ENCODE measurements at regions not wholly inside any gene's neighbourhood (a gene's known extent, or its start where the extent isn't known, plus 50 kb on each side); places are given as distances from the start of the nearest gene placed in this dataset.
"Not testable (repeated sequence)": the region's sequence is repeated elsewhere in the genome, so short reads cannot be mapped to it uniquely, and the experiment has no call there.

DNA sequence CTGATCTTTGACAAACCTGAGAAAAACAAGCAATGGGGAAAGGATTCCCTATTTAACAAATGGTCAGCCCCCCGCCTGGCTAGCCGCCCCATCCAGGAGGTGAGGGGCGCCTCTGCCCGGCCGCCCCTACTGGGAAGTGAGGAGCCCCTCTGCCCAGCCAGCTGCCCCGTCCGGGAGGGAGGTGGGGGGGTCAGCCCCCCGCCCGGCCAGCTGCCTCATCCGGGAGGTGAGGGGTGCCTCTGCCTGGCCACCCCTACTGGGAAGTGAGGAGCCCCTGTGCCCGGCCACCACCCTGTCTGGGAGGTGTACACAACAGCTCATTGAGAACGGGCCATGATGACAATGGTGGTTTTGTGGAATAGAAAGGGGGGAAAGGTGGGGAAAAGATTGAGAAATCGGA lies 717.1 kb downstream of the COL12A1 start:
- DNase-seq (ENCODE audit: low read depth) = not testable (repeated sequence)

DNA sequence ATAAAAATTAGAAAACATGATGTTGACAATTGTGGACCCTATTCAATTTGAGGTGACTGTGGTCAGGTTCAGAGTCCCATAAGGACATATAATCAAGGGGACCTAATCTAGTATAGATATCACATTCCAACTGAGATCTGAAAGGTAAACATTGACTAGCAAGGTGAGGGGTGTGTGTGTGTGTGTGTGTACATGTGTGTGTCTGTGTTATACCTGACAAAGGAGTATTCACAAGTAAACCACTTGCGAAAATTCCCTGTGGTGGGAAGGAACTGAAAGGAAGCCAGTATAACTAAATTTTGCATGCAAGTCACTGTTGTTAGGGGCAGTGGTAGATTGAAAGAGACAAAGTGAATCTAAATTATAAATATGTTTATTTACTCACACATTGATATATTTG lies 723.7 kb downstream of the COL12A1 start:
- no peak for DNase-seq (ENCODE audit: low read depth)

DNA sequence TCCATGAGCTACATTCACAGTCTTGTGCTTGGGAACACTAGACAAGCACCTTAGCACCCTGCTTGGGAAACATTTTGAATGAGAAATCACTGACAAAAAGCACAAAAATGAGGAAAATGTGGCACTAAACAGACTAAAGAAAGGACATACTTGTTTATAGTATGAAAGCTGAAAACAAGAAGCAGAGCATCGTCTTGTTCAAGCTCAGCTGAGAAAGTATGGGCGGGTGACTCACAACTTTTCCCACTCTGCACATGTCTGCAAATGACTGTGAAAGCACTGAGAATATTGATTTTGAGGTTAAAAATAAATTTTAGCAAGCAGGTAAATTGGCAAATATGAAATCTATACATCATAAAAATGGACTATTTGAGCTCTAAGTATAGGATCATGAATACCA lies 725.3 kb downstream of the COL12A1 start:
- peak; percentile 56 for DNase-seq (ENCODE audit: low read depth)

DNA sequence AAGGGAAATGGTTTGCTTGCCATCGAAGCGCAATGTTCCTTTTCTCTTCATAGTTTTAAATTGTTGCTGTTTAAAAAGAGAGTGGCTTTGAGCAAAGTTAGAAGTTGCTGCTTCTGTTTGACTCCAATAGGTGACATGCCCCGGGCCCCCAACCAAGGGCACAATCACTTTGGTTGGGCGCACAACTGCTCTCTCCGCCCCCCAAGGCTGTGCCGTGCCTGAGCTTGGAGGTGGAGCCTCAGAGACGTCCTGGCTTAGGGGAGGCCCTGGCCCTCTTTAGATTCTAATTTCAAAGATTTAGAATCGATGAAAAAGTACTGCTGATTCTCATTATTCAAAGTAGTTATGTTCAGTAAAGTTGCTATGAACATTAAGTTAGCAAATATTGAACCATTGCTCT lies 725.9 kb downstream of the COL12A1 start:
- no peak for DNase-seq (ENCODE audit: low read depth)

DNA sequence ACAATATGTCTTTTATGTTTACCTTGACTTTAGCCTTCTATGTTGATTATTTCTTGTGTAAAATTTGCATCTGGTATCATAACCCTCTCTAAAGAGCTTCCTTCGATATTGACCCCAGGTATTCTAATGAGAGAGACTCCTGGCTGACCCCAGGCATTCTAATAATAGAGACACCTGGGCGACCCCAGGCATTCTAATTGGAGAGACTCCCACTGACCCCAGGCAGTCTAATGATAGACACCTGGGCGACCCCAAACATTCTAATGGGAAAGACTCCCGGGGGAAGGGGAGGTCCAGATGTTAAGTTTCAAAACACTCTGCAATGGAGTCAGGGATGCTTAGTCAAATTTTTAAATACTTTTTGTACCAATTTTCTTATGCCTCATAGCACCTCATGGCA lies 726.4 kb downstream of the COL12A1 start:
- no peak for DNase-seq (ENCODE audit: low read depth)

DNA sequence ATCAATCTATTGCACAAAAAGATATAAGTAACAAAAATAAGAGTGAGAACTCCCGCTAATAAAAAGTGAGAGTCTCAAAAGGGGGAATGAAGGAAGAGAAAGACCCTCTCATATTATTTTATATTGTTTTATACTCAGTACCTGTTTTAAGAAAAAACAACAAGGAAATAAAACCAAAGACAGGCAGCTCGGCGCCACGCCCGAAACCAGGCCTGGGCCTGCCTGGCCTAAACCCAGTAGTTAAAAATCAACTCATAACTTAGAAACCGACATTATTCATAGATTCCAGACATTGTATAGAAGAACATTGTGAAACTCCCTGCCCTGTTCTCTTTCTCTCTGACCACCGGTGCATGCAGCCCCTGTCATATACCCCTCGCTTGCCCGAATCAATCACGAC lies 731.8 kb downstream of the COL12A1 start:
- not testable (repeated sequence) for DNase-seq (ENCODE audit: low read depth)

DNA sequence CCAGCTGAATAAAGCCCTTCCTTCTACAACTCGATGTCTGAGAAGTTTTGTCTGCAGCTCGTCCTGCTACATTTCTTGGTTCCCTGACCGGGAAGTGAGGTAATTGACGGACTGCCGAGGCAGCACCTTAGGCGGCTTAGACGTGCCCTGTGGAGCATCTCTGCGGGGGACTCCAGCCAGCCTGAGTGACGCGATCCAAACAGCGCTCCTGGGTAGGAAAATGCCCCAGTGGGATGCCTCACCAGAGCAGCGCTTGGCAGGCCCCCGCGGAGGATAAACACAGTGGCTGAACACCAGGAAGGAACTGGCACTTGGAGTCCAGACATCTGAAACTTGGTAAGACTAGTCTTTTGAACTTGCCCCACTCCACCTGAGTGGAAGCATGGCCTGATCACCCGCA lies 737.3 kb downstream of the COL12A1 start:
- not testable (repeated sequence) for DNase-seq (ENCODE audit: low read depth)

DNA sequence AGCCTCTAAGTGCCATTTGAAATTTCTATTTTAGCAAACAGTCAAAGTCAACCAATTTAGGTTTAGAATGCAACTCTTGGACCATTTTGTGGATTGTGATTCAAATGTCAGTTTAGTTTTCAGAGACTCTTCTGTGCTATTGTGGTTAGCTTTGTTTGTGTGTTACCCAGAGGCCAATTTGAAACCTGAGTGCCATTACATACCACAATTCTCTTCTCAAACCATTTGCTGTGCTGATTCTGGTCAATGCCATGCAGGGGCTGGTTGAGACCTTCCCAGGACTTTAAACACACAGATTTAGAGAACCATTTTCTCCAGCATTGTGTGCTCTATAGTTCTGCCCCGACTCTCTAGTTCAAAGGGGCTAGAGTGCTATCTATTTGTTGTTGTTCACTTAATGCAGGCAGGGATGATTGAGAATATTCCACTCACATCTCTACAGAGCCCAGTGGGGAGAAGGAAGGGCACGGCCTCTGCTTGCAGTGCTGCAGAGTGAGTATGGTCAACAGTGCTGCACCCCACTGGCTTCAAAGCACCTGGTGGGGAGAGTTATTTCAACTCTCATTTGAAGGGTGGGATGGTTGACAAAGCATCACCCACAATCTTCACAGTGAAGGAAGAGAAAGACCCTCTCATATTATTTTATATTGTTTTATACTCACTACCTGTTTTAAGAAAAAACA lies 738.2 kb downstream of the COL12A1 start:
- DNase-seq (ENCODE audit: low read depth) = peak; percentile 19

DNA sequence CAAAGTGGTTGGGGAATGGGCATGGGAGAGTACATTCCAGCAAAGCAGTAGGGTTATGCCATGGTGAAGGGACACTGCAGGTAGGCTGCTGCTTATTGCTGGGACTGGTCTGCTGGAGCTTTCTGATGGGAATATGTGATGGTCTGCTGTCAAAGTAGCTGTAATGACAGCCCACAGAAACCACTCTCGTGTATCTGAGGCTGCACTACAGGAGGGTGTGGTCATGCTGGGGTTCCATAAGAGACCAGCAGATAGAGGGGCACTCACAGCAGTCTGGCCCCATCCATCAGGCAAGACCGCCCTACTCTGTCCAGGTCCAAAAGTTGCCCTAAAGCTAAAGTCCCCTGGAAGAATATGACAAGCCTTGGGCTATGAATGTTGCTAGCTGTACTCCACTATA lies 739.3 kb downstream of the COL12A1 start:
- DNase-seq (ENCODE audit: low read depth) = no peak

DNA sequence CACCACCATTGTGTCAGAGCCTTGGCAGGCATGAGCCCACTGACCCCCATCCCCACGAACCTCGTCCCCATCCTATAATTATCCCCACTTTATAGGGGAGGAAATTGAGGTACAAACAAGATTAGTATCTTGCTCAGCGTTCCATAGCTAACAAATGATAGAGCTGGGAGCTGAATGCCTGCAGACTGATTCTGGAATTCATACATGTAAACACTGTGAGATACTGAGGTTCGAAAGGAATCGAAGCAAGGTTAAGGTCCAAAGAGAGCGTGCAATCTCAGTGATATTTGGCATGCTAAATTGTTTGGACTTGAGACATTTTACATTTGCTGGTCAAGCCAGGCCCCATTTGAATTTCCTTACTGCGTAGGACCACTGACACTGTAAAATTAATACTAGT lies 746.6 kb downstream of the COL12A1 start:
- no peak for DNase-seq (ENCODE audit: low read depth)

DNA sequence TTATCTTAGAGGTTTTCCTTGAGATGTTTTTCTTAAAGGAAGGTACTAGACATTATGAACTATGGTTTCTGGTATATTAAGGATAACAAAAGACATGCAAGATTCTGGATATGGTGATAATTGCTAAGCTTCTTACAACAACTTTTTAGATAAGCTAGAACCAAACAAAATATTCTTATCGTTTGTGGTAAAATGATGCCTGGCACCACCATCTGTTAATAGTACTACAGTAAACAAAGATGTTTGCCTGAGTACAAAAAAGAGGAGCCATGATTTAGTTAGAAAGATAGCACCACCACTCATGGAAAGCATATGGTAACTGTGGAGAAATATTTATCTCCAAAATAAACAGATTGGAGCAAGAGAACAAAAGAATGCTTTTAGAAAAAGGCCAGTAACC lies 747.3 kb downstream of the COL12A1 start:
- peak; percentile 28 for DNase-seq (ENCODE audit: low read depth)

DNA sequence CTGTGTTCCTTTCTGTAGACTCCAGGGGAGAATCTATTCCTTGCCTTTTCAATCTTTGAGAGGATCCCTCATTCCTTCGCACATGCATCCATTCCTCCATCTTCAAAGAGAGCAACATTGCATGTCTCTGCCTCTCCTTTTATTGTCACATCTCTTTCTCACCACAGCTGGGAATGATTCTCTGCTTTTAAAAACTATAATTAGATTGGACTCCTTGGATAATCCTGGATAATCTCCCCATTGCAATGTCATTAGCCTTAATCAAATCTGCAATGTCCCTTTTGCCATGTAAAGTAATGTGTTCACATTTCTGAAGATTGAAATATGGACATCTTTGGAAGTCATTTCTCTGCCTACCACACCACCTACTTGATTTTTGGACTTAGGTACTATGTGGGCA lies 750.1 kb downstream of the COL12A1 start:
- DNase-seq (ENCODE audit: low read depth) = no peak

DNA sequence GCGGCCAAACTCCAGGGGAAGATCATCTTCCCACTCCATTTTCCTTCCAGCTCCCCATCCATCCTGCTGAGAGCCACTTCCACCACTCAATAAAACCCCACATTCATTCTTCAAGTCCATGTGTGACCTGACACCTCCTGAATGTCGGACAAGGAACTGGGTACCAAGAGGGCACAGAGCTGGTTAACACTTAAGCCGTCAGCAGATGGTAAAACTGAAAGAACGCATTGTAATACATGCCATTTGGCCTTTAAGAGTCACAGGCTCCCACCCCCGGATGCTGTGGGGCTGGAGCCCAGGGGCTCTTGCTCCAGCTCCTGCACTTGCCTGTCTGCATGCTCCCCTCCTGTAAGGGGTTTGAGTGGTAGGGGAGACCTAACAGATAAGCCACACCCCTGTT lies 753.9 kb downstream of the COL12A1 start:
- no peak for DNase-seq (ENCODE audit: low read depth)

DNA sequence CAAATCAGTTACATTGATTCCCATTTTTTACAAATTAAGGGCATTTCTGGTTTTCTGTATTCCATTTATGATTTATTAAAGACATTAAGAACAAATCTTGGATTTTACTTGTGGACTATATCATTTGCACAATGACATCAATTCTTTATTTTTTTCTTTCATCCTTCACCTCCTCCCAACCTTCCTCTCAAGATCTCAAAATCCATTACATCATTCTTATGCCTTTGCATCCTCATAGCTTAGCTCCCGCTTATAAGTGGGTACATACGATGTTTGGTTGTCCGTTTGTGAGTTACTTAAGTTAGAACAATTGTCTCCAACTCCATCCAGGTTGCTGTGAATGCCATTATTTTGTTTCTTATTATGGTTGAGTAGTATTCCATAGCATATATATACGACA lies 752.8 kb downstream of the CD109 start:
- no peak for DNase-seq (ENCODE audit: low read depth)

DNA sequence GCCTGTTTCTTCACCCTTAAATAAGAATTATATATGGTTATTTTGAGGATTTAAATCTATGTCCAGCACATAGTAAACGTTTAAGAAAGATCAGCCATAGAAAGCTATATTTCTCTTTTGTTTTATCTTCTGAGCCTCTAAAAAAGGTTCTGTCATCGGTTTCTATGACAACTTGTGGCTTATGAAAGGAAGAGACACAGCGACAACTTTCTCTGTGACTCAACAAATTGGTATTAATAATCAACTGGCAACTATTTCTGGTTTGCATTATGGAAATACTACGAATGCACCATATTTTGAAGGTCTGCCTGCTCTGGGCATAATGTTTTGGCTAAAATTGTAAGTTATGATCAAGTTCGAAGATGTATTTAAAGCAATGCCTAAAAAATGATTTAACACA lies 751.0 kb downstream of the CD109 start:
- peak; percentile 49 for DNase-seq (ENCODE audit: low read depth)

DNA sequence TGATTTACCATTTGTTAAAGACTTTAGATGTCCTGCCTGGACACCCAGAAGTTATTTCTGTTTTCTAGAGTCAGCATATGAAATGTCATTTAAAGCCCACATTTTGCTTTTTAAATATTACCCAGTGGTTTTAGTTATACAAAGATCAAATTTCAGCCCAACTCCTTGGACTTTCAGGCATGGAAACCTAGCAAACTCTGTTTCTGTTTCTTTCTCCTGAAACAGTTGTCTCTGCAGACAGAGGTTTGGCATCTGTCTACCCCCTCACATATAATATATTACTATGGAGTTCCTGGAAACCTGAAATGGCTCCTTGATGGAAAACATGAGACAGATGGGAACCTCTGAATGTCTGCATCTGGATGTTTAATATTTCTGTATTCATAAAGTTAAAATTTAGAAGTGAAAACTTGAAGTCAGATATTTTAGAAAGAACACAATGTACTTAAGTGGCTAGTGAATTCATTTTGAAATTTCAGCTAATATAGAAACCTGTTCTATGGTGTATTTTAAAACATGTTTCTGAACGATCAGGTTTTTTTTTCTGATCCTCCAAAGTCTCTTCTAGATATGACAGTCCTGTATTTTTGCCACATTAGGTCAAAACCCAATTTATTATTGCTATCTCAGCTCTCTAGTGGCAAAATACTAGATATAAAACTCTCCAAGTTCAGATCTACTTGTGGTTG lies 743.3 kb downstream of the CD109 start:
- DNase-seq (ENCODE audit: low read depth) = no peak

DNA sequence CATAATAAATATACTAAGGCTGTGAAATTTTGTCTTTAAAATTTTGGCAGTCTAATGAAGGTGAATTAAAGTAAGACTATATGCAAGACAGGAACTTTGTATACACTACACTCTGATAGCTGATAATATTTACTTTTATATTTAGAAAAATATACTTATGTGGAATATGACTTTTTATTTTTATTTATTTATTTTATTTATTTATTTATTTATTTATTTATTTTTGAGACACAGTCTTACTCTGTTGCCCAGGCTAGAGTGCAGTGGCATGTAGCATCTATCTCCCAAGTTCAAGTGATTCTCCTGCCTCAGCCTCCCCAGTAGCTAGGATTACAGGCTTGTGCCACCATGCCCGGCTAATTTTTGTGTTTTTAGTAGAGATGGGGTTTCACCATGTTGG lies 742.4 kb downstream of the CD109 start:
- DNase-seq (ENCODE audit: low read depth) = not testable (repeated sequence)

DNA sequence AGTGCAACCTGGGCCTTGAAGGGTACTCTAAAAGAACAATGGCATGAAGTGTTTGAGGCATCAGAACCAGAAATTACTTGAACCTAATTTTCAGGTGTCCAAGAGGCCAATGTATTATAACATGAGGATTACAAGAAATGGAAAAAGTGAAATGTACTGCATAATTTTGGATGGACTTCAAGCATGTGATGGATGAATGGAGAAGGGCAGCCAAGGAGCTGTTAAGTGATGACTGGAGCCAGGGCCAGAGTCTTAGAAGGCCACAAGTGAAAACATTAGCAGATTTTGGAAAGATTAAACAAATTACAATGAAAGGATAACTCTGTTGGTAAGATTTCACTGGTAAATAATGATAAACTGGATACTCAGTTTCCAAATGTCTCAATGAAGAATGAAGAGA lies 738.2 kb downstream of the CD109 start:
- no peak for DNase-seq (ENCODE audit: low read depth)

DNA sequence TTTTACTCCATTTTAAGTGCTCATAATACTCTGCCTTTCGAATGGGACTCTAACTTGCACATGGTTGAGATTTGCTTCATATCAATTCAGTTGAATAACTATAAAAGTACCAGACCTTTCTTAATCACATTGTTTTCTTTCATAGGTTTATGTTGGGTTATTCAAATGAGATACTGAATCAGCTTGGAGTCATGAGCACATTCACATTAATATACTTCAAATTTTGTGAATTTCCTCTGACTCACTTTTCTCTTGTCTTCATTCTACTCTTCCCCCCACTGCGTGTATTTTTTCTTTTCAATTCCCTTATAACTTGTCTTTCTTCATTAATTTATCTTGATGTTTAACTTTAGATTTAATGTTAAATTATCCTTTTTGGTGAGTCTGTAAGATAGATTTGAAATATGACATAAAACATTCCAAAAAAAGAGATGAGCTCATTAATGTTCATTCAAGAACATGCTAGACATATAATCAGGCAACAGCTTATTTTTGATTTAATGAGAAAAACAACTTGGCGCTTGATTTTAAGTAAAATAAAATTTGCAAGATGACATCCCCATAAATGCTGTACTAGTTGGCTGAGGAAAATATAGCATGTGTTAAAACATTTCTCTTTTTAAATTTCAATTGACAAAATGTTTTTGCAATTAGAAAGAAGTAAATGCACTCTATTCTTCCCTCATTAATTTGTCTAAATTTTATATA lies 736.0 kb downstream of the CD109 start:
- peak; percentile 30 for DNase-seq (ENCODE audit: low read depth)

DNA sequence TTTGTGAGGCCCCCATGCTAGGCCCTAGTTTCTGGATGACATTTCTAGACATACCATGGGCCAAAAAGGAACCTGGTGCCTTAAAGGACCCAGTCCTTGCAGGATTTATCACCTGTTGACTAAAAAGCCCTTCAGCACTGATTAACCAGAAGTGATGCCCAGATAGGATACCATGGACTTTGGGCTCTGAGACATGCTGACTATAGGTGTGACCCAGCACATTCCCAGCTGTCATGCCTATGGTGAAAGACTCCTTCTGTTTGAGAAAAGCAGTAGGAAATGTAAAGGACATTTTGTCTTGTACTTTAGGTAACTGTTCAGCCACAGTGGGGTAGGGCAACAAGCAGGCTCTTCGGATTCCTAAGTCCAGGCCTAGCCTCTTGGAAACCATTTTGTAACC lies 724.2 kb downstream of the CD109 start:
- DNase-seq (ENCODE audit: low read depth) = no peak

DNA sequence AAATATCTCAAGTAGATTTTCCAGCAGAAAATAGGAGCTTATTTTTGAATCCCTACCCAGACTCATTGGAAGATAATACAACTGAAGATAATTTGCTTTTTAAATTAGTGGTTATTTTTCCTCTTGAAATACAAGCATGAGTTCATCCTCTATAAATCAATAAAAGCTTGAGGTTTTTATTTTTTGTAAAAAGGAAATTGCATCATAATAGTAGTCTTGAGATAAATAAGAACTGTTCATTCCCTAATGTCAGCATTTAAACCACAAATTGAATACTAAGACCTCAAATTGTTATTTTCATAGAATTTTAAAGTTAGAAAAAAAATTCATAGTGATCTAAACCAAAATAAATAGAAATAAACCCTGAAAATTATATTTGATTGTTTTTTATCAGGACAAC lies 719.1 kb downstream of the CD109 start:
- DNase-seq (ENCODE audit: low read depth) = no peak

DNA sequence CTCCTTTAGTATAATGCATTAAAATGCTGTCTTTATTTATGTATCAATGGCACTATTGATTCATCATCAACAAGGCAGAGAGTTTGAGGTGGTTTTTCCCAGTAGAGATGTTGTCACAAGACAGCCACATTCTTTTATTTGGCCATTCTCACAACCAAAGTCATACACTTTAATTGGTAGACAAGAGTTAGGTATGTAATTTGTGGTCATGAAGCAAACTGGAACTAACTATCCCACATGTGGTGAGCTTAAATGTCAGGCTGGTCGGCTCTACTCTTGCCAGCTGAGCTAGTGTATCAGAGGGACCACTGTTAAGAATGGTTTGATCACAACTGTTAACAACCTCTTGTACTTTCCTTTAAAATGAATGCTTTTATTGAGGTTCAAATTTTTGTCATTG lies 714.6 kb downstream of the CD109 start:
- peak; percentile 12 for DNase-seq (ENCODE audit: low read depth)

DNA sequence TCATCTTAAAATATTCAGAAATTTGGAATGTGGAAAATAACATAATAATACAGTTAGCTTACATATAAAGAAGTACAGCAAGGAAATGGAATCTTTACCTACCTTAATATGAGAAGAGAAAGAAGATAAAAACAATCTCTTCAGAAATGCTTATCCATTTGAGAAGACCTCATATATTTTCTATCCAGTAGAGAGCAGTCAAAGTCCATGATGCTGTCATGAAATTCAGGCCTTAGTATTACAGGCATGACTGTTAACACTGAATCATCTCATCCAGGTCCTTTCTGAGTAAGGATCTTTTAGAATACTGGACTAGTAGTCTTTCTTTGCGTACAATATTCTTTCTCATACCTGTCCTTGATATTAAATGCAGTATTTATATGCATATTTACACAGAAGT lies 713.4 kb downstream of the CD109 start:
- DNase-seq (ENCODE audit: low read depth) = peak; percentile 82
